Tibial nerve (tissue), 4 donors: ENCODE measurements at regions not wholly inside any gene's neighbourhood (a gene's known extent, or its start where the extent isn't known, plus 50 kb on each side); places are given as distances from the start of the nearest gene placed in this dataset.

Experiments
- EP300 ChIP-seq, 2 donors: sonication (generic); formaldehyde crosslinking; IDR thresholded peaks; one replicate each; pipeline ENCODE4 v1.6.1; 2017; ENCODE audit warnings: antibody characterized with exemption in 2 of 2, mild to moderate bottlenecking in 1 of 2
- POLR2A ChIP-seq, 2 donors: fragments of 450-650 bp; IDR thresholded peaks; one replicate each; pipeline ENCODE4 v1.6.1; 2017; ENCODE audit warnings: antibody characterized with exemption in 2 of 2, mild to moderate bottlenecking in 2 of 2, moderate library complexity in 2 of 2
- TF ChIP-seq, protein P1 (sequence below), 5 experiments: fragments of 200-600 bp in 3 of 5; fragments of 450-650 bp in 2 of 5; sonication (generic) in 3 of 5; IDR thresholded peaks; one replicate each; pipeline ENCODE4 v1.5.1; 2016 to 2019; ENCODE audit warnings: antibody characterized with exemption in 5 of 5, mild to moderate bottlenecking in 3 of 5, moderate library complexity in 2 of 5

DNA sequence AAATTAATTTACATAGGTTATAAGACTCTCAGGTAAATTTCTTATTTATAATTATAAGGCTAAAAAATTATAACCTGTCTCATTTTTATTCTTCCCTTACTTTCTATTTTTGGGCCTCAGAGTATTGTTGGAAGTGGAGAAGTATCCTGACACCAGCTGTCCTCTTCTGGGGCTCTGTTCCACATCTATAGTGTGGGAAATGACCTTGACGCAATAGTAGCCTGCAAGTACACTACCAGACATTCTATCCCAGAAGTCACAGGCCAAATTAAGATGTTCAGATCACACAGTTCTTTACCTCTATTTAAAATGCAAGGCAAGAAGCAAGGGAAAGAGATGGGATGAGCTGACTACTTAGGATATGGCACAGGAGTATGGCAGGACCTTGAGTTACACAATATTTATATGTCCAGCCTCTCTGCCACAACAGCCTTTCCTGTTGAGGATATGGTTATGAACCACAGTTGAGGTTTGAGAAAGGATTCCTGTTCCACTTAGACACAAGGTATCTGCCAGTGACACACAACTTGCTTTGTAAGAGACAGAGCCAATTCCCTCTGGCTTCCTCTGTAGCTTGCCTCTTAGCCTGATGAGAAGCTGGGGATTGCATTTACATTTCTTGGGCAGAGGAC lies 158.0 kb upstream of the IL12A start:
- TF ChIP-seq EP300 (IDR thresholded peaks at IDR 0.05) (no peak), POLR2A (IDR thresholded peaks at IDR 0.05) (no peak)
- TF ChIP-seq, protein P1, sequence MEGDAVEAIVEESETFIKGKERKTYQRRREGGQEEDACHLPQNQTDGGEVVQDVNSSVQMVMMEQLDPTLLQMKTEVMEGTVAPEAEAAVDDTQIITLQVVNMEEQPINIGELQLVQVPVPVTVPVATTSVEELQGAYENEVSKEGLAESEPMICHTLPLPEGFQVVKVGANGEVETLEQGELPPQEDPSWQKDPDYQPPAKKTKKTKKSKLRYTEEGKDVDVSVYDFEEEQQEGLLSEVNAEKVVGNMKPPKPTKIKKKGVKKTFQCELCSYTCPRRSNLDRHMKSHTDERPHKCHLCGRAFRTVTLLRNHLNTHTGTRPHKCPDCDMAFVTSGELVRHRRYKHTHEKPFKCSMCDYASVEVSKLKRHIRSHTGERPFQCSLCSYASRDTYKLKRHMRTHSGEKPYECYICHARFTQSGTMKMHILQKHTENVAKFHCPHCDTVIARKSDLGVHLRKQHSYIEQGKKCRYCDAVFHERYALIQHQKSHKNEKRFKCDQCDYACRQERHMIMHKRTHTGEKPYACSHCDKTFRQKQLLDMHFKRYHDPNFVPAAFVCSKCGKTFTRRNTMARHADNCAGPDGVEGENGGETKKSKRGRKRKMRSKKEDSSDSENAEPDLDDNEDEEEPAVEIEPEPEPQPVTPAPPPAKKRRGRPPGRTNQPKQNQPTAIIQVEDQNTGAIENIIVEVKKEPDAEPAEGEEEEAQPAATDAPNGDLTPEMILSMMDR (IDR thresholded peaks at IDR 0.05): no peak
